ENCODE measurements at regions not wholly inside any gene's neighbourhood (a gene's known extent, or its start where the extent isn't known, plus 50 kb on each side); places are given as distances from the start of the nearest gene placed in this dataset.

- TF ChIP-seq EGR1 (IDR thresholded peaks at IDR 0.05) (no peak), NFIC (IDR thresholded peaks at IDR 0.05) (no peak)
- TF ChIP-seq, protein P1, sequence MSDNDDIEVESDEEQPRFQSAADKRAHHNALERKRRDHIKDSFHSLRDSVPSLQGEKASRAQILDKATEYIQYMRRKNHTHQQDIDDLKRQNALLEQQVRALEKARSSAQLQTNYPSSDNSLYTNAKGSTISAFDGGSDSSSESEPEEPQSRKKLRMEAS (IDR thresholded peaks at IDR 0.05) = no peak
Measured at GRCh38 chr19:28987177-28987576, 225.8 kb downstream of the UQCRFS1 start.

All from Ishikawa (cell line).